HEK293 (cell line): ENCODE measurements at regions not wholly inside any gene's neighbourhood (a gene's known extent, or its start where the extent isn't known, plus 50 kb on each side); places are given as distances from the start of the nearest gene placed in this dataset.

Source experiments
- CTCF ChIA-PET: fragments of 350-600 bp; formaldehyde crosslinking; extraction: SDS; loops from one replicate; lab custom pipeline; 2021; ENCODE audit warnings: antibody characterized with exemption; lab: Yijun Ruan, JAX
- POLR2A ChIA-PET: fragments of 300-600 bp; formaldehyde crosslinking; extraction: SDS; loops from one replicate; lab custom pipeline; 2020; ENCODE audit warnings: antibody characterized with exemption, inconsistent platforms; lab: Yijun Ruan, JAX
- H3K27ac ChIP-seq: fragments of 200-500 bp; sonication (Bioruptor generic); 2 replicates; pipeline ENCODE4 v1.5.1; 2014; ENCODE audit warnings: low read depth, low read length, control low read depth, inconsistent platforms; ENCODE audit errors: extremely low read depth
- H3K36me3 ChIP-seq, 2 experiments: fragments of 200-500 bp in 1 of 2; sonication (Bioruptor generic) in 1 of 2; 1 replicate in 1 of 2; 2 replicates in 1 of 2; pipeline ENCODE4 v1.5.1; 2014 to 2017; ENCODE audit warnings: inconsistent platforms in 2 of 2, low read length in 2 of 2; ENCODE audit not compliant: control insufficient read depth in 2 of 2, insufficient read depth in 1 of 2
- H3K4me1 ChIP-seq: fragments of 200-500 bp; sonication (Bioruptor generic); 2 replicates; pipeline ENCODE4 v1.5.1; 2014; ENCODE audit warnings: mild to moderate bottlenecking, low read length, inconsistent platforms; ENCODE audit not compliant: control insufficient read depth, insufficient read depth
- H3K4me3 ChIP-seq: 2 replicates; pipeline ENCODE4 v1.5.1; 2011; ENCODE audit warnings: low read depth, mild to moderate bottlenecking, control low read depth, low read length, moderate library complexity
- H3K9me3 ChIP-seq: fragments of 200-500 bp; sonication (Bioruptor generic); 2 replicates; pipeline ENCODE4 v1.5.1; 2014; ENCODE audit warnings: low read depth, low read length, inconsistent platforms; ENCODE audit not compliant: control insufficient read depth, insufficient read depth
- CTCF ChIP-seq: fragments of 450-650 bp; formaldehyde crosslinking; IDR thresholded peaks from 2 replicates; pipeline ENCODE4 v1.5.1; 2016; ENCODE audit warnings: missing biosample characterization, missing genetic modification characterization
- HOXA7 ChIP-seq: sonication (generic); formaldehyde crosslinking; IDR thresholded peaks from 2 replicates; pipeline ENCODE4 v1.8.1; 2022; ENCODE audit warnings: missing genetic modification reagents, borderline replicate concordance
- INSM2 ChIP-seq: fragments of 450-650 bp; formaldehyde crosslinking; IDR thresholded peaks from 2 replicates; pipeline ENCODE4 v1.5.1; 2016; ENCODE audit warnings: missing biosample characterization, missing genetic modification characterization
- KLF8 ChIP-seq: fragments of 450-650 bp; formaldehyde crosslinking; IDR thresholded peaks from 2 replicates; pipeline ENCODE4 v1.5.1; 2016; ENCODE audit warnings: missing biosample characterization, missing genetic modification characterization
- OVOL3 ChIP-seq: fragments of 450-650 bp; formaldehyde crosslinking; IDR thresholded peaks from 2 replicates; pipeline ENCODE4 v1.5.1; 2016; ENCODE audit warnings: missing biosample characterization, missing genetic modification characterization
- ZFP37 ChIP-seq: fragments of 450-650 bp; formaldehyde crosslinking; IDR thresholded peaks from 2 replicates; pipeline ENCODE4 v1.5.1; 2016; ENCODE audit warnings: missing biosample characterization, missing genetic modification characterization
- ZNF211 ChIP-seq: fragments of 450-650 bp; formaldehyde crosslinking; IDR thresholded peaks from 2 replicates; pipeline ENCODE4 v1.5.1; 2016; ENCODE audit warnings: low read depth, missing biosample characterization, missing genetic modification characterization
- ZNF366 ChIP-seq: fragments of 450-650 bp; formaldehyde crosslinking; conservative IDR thresholded peaks from 2 replicates; pipeline ENCODE4 v1.5.1; 2016; ENCODE audit warnings: missing biosample characterization, missing genetic modification characterization
- ZNF626 ChIP-seq: fragments of 450-650 bp; sonication (Bioruptor Pico); formaldehyde crosslinking; IDR thresholded peaks from 2 replicates; pipeline ENCODE4 v1.5.1; 2018; ENCODE audit warnings: missing biosample characterization, missing genetic modification characterization, inconsistent platforms
- ZNF785 ChIP-seq: fragments of 450-650 bp; formaldehyde crosslinking; IDR thresholded peaks from 2 replicates; pipeline ENCODE4 v1.5.1; 2016; ENCODE audit warnings: missing biosample characterization, missing genetic modification characterization
- ZSCAN16 ChIP-seq: fragments of 450-650 bp; formaldehyde crosslinking; IDR thresholded peaks from 2 replicates; pipeline ENCODE4 v1.5.1; 2016; ENCODE audit warnings: missing biosample characterization, missing genetic modification characterization
- ZXDB ChIP-seq: fragments of 450-650 bp; formaldehyde crosslinking; IDR thresholded peaks from 2 replicates; pipeline ENCODE4 v1.5.1; 2016; ENCODE audit warnings: missing biosample characterization, missing genetic modification characterization
- TF ChIP-seq, protein P1 (sequence below): fragments of 450-650 bp; formaldehyde crosslinking; IDR thresholded peaks from 2 replicates; pipeline ENCODE4 v1.5.1; 2017; ENCODE audit warnings: missing biosample characterization, missing genetic modification characterization
- TF ChIP-seq, protein P2 (sequence below): fragments of 450-650 bp; formaldehyde crosslinking; IDR thresholded peaks from 2 replicates; pipeline ENCODE4 v1.5.1; 2016; ENCODE audit warnings: missing biosample characterization, missing genetic modification characterization

- ChIA-PET CTCF (no interaction called here), POLR2A (no interaction called here)
- Histone ChIP-seq H3K9me3 (no peaks in the 10 kb centered on the region), H3K4me3 (no peak overlapping the region), H3K27ac (no peak overlapping the region), H3K4me1 (peaks cover 5% of the 10 kb centered on the region; the same call in 1 of the 2 replicates), H3K36me3 (no peaks in the 10 kb centered on the region)
- no peak for TF ChIP-seq ZNF626 (tag by site-specific recombination)
- TF ChIP-seq HOXA7 (CRISPR knock-in tag): no peak
- TF ChIP-seq, protein P1, sequence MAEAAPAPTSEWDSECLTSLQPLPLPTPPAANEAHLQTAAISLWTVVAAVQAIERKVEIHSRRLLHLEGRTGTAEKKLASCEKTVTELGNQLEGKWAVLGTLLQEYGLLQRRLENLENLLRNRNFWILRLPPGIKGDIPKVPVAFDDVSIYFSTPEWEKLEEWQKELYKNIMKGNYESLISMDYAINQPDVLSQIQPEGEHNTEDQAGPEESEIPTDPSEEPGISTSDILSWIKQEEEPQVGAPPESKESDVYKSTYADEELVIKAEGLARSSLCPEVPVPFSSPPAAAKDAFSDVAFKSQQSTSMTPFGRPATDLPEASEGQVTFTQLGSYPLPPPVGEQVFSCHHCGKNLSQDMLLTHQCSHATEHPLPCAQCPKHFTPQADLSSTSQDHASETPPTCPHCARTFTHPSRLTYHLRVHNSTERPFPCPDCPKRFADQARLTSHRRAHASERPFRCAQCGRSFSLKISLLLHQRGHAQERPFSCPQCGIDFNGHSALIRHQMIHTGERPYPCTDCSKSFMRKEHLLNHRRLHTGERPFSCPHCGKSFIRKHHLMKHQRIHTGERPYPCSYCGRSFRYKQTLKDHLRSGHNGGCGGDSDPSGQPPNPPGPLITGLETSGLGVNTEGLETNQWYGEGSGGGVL (tag by site-specific recombination): no peak
- TF ChIP-seq, protein P2, sequence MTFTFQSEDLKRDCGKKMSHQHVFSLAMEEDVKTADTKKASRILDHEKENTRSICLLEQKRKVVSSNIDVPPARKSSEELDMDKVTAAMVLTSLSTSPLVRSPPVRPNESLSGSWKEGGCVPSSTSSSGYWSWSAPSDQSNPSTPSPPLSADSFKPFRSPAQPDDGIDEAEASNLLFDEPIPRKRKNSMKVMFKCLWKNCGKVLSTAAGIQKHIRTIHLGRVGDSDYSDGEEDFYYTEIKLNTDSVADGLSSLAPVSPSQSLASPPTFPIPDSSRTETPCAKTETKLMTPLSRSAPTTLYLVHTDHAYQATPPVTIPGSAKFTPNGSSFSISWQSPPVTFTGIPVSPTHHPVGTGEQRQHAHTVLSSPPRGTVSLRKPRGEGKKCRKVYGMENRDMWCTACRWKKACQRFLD (tag by site-specific recombination): no peak
- TF ChIP-seq KLF8 (tag by site-specific recombination): no peak
- no peak for TF ChIP-seq ZSCAN16 (tag by site-specific recombination)
- no peak for TF ChIP-seq INSM2
- no peak for TF ChIP-seq ZNF785 (tag by site-specific recombination)
- no peak for TF ChIP-seq CTCF (tag by site-specific recombination)
- no peak for TF ChIP-seq ZXDB (tag by site-specific recombination)
- TF ChIP-seq ZNF211 (tag by site-specific recombination): no peak
Observed at GRCh38 chr15:38894243-38894948, 329.8 kb upstream of the RASGRP1 start.

DNA sequence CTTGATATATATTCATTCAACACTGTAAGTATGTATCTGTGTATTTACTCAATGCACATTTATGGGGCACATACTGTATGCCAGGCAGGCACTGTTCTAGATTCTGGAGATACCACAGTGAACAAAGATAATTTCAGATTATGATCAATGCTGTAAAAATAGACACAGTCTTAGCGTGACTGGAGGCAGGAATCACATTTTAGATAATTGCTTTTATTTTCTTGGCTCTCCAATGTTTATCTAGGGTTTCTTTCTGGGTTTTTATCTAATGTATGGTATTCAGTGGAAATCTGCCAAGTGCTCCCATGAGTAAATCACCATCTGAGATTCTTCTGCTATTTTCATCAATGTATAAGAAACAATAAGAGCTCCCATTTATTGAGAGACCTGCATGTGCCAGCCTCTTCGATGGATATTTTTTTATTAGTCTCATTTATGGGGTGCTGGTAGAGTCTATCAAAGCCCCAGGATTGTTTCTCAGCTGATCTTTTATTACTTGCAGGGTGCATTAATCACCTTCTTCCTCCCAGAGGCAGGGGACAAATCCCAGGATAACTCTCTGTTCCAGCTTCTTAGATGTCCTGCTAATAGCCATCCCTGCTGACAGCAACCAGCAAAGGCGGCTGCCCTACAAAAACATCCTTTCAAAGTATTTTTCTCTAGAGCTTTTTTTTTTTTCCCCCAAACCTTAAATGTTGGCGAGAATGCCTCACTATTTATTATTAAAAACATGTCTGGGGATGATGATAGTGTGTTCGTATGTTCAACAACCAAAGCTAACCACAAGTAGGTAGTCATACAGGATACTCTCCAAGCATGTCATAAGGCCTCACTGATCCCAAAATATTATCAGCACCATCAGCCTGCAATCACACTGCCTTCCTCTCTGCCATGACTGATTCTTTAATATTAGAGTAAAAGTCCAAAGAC, 331.0 kb upstream of the RASGRP1 start:
- no peak overlapping the region for H3K27ac ChIP-seq
- ChIA-PET CTCF (no interaction called here), POLR2A (interaction anchor here (0.7 kb wide), 1 partner anchor 736 kb away, joined by 4 read pairs; no protein-coding TSS in a partner anchor)
- H3K4me1 ChIP-seq: peaks cover 5% of the 10 kb centered on the region; the same call in 1 of the 2 replicates
- H3K4me3 ChIP-seq: no peak overlapping the region
- H3K36me3 ChIP-seq: no peaks in the 10 kb centered on the region
- H3K9me3 ChIP-seq: no peaks in the 10 kb centered on the region
- no peak for TF ChIP-seq ZNF366 (tag by site-specific recombination)
- TF ChIP-seq ZFP37 (tag by site-specific recombination): no peak
- TF ChIP-seq OVOL3: no peak
- TF ChIP-seq, all 188 proteins: peak for 0
